A673 (cell line): ENCODE measurements at regions not wholly inside any gene's neighbourhood (a gene's known extent, or its start where the extent isn't known, plus 50 kb on each side); places are given as distances from the start of the nearest gene placed in this dataset.

Experiments
- BruUV-seq: library from RNA; stranded (reverse); fragments of 400-500 nt; replicated peaks from 2 replicates; lab custom pipeline; 2021; lab: Mats Ljungman, UMichigan
- CTCF ChIA-PET: fragments of 300-600 bp; sonication (Branson Sonifier 250); formaldehyde crosslinking; loops from one replicate; lab custom pipeline; 2022; ENCODE audit warnings: antibody characterized with exemption; lab: Charles Lee
- POLR2A ChIA-PET: fragments of 300-600 bp; sonication (Branson Sonifier 250); formaldehyde crosslinking; loops from one replicate; lab custom pipeline; 2022; ENCODE audit warnings: antibody characterized with exemption; ENCODE audit not compliant: low non-redundant PET; lab: Charles Lee
- DNase-seq: peaks from one replicate; pipeline ENCODE4 v3.0.0-alpha.2; 2015; ENCODE audit warnings: low spot score
- H3K27ac ChIP-seq: fragments of 200-600 bp; sonication (generic); 2 replicates; pipeline ENCODE4 v1.5.1; 2016; ENCODE audit warnings: mixed run types, low read depth, mild to moderate bottlenecking, mixed read lengths, antibody characterized with exemption, low read length; ENCODE audit not compliant: poor library complexity, severe bottlenecking
- H3K27me3 ChIP-seq: fragments of 200-600 bp; sonication (generic); replicated peaks from 2 replicates; pipeline ENCODE4 v1.6.1; 2017; ENCODE audit warnings: mixed run types, low read depth, mild to moderate bottlenecking, mixed read lengths, antibody characterized with exemption, low read length; ENCODE audit not compliant: insufficient read depth, poor library complexity
- H3K36me3 ChIP-seq: fragments of 200-600 bp; sonication (generic); 2 replicates; pipeline ENCODE4 v1.6.1; 2016; ENCODE audit warnings: mixed run types, mild to moderate bottlenecking, mixed read lengths, antibody characterized with exemption, low read length; ENCODE audit not compliant: insufficient read depth, poor library complexity, severe bottlenecking
- H3K4me1 ChIP-seq: fragments of 200-600 bp; sonication (generic); 2 replicates; pipeline ENCODE4 v1.6.1; 2017; ENCODE audit warnings: mixed run types, mild to moderate bottlenecking, mixed read lengths, antibody characterized with exemption, low read length; ENCODE audit not compliant: insufficient read depth, poor library complexity, severe bottlenecking
- H3K4me3 ChIP-seq: fragments of 200-600 bp; sonication (generic); 2 replicates; pipeline ENCODE4 v1.5.1; 2016; ENCODE audit warnings: low read depth, mixed run types, mild to moderate bottlenecking, mixed read lengths, low read length; ENCODE audit not compliant: poor library complexity, severe bottlenecking
- H3K9me3 ChIP-seq: fragments of 200-600 bp; sonication (generic); 2 replicates; pipeline ENCODE4 v1.6.1; 2016; ENCODE audit warnings: mixed run types, low read depth, mild to moderate bottlenecking, mixed read lengths, antibody characterized with exemption, low read length; ENCODE audit not compliant: poor library complexity, severe bottlenecking
- EZH2 ChIP-seq: fragments of 200-600 bp; sonication (generic); IDR thresholded peaks from 2 replicates; pipeline ENCODE4 v1.6.1; 2017; ENCODE audit warnings: borderline replicate concordance, low read depth, mild to moderate bottlenecking, mixed read lengths, antibody characterized with exemption, low read length; ENCODE audit not compliant: poor library complexity, severe bottlenecking
- intact Hi-C: fragments of 100-400 bp; cut with micrococcal nuclease; formaldehyde crosslinking; loops from one replicate; pipeline ENCODE4 v1.10.0; 2022; ENCODE audit not compliant: unreplicated experiment
- TF ChIP-seq, protein P1 (sequence below): fragments of 300-800, 200-600 bp; sonication (generic); conservative IDR thresholded peaks from 2 replicates; pipeline ENCODE4 v1.5.1; 2017; ENCODE audit warnings: low read depth, mild to moderate bottlenecking, antibody characterized with exemption, low read length, moderate library complexity, mixed read lengths

- TF ChIP-seq, protein P1, sequence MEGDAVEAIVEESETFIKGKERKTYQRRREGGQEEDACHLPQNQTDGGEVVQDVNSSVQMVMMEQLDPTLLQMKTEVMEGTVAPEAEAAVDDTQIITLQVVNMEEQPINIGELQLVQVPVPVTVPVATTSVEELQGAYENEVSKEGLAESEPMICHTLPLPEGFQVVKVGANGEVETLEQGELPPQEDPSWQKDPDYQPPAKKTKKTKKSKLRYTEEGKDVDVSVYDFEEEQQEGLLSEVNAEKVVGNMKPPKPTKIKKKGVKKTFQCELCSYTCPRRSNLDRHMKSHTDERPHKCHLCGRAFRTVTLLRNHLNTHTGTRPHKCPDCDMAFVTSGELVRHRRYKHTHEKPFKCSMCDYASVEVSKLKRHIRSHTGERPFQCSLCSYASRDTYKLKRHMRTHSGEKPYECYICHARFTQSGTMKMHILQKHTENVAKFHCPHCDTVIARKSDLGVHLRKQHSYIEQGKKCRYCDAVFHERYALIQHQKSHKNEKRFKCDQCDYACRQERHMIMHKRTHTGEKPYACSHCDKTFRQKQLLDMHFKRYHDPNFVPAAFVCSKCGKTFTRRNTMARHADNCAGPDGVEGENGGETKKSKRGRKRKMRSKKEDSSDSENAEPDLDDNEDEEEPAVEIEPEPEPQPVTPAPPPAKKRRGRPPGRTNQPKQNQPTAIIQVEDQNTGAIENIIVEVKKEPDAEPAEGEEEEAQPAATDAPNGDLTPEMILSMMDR = no peak
- TF ChIP-seq EZH2 = no peak
- no peak for DNase-seq
- ChIA-PET CTCF (no interaction called here), POLR2A (interaction anchor here (0.6 kb wide), 1 partner anchor 421 kb away, joined by 5 read pairs; no protein-coding TSS in a partner anchor)
- Histone ChIP-seq H3K4me3 (no peak overlapping the region), H3K27ac (no peak overlapping the region), H3K27me3 (no peaks in the 10 kb centered on the region), H3K9me3 (no peaks in the 10 kb centered on the region), H3K4me1 (no peaks in the 10 kb centered on the region), H3K36me3 (no peaks in the 10 kb centered on the region)
- intact Hi-C loops = no loop called here
- no TSS peak for BruUV-seq
These were observed 314.0 kb upstream of the JAG1 start for GRCh38 chr20:10987651-10988383.

DNA sequence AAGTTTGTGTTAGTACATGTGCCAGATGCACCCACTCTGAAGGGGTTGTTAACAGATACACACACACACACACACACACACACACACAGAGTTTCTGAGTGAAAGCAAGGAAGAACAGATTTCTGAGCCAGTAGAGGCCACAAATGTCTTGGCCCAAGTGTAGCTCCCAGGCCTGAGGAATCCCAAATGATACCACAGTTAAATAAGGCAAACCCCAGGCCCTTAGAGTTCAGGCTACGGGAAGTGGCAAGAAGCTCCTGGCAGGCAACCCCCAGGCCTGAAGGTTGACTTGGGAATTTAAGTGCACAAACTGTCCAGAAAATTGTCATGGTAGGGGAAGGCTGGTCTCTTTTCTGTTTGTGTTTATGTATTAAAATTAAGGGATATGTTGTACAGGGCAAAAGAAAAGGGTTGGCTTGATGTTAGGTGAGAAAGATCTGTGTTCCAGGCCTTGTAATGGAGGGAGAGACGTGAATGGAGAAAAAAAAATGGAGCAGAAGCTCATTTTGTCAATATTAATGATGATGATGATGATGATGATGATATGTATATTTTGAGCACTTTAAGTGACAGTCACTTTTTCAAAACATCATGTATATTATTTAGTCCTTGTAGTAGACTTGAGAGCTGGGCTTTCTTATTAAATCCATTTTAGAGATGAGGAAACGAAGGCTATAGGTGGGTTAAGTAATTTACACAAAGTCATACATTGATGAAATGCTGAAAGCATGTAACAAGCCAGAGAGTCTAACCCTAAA, 317.0 kb upstream of the JAG1 start:
- Histone ChIP-seq H3K9me3 (no peaks in the 10 kb centered on the region), H3K4me3 (no peak overlapping the region), H3K4me1 (no peaks in the 10 kb centered on the region), H3K36me3 (no peaks in the 10 kb centered on the region), H3K27me3 (no peaks in the 10 kb centered on the region), H3K27ac (no peak overlapping the region)
- CTCF ChIA-PET = no interaction called here
- TF ChIP-seq, protein P1 = no peak
- TF ChIP-seq EZH2 = no peak
- intact Hi-C loops = no loop called here
- DNase-seq = no peak
- BruUV-seq = no TSS peak
- POLR2A ChIA-PET = no interaction called here

DNA sequence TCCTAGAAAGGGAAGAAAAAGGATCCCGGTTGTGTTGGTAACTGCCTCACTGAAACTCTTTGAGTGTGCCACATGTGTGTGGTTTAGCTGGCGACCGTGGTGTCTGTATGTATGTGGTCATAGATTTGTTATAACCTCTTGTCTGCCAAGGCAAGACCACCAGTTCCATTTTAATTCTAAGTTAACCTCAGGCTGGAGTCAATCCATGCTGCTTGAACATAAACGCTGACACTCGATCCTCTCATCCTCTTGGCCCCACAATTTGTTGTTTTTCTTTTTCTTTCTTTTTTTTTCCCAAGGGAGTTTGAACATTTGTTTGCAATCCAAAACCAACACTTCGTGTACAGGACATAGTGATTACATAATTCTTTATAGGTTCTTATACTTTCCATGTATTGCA, 318.9 kb upstream of the JAG1 start:
- Histone ChIP-seq H3K27me3 (no peaks in the 10 kb centered on the region), H3K4me3 (no peak overlapping the region), H3K9me3 (no peaks in the 10 kb centered on the region), H3K4me1 (no peaks in the 10 kb centered on the region), H3K27ac (no peak overlapping the region), H3K36me3 (no peaks in the 10 kb centered on the region)
- TF ChIP-seq EZH2 = no peak
- TF ChIP-seq, protein P1 = no peak
- CTCF ChIA-PET = no interaction called here
- no TSS peak for BruUV-seq
- POLR2A ChIA-PET = no interaction called here
- DNase-seq = no peak
- intact Hi-C loops = no loop called here
